Liver (tissue), 3 donors: ENCODE measurements at regions not wholly inside any gene's neighbourhood (a gene's known extent, or its start where the extent isn't known, plus 50 kb on each side); places are given as distances from the start of the nearest gene placed in this dataset.

Experiments used
- ATF3 ChIP-seq: IDR thresholded peaks from 2 replicates; pipeline ENCODE4 v1.6.1; 2016; ENCODE audit warnings: antibody characterized with exemption
- EGR1 ChIP-seq, 2 donors: IDR thresholded peaks; 2 replicates each; pipeline ENCODE4 v1.6.1; 2016 to 2018; ENCODE audit warnings: antibody characterized with exemption in 2 of 2, low read depth in 2 of 2
- FOXA1 ChIP-seq: IDR thresholded peaks from 2 replicates; pipeline ENCODE4 v1.6.1; 2016; ENCODE audit warnings: antibody characterized with exemption
- JUND ChIP-seq, 2 donors: IDR thresholded peaks; 2 replicates each; pipeline ENCODE4 v1.6.1; 2016; ENCODE audit warnings: antibody characterized with exemption in 2 of 2
- NR2F2 ChIP-seq: IDR thresholded peaks from 2 replicates; pipeline ENCODE4 v1.6.1; 2016; ENCODE audit warnings: antibody characterized with exemption
- RAD21 ChIP-seq, 2 donors: IDR thresholded peaks; 2 replicates each; pipeline ENCODE4 v1.6.1; 2016; ENCODE audit warnings: antibody characterized with exemption in 2 of 2, mild to moderate bottlenecking in 2 of 2
- RXRA ChIP-seq, 2 donors: IDR thresholded peaks; 2 replicates each; pipeline ENCODE4 v1.6.1; 2017 to 2018; ENCODE audit warnings: antibody characterized with exemption in 2 of 2, mild to moderate bottlenecking in 1 of 2
- SP1 ChIP-seq: IDR thresholded peaks from 2 replicates; pipeline ENCODE4 v1.6.1; 2018; ENCODE audit warnings: antibody characterized with exemption, mild to moderate bottlenecking
- TAF1 ChIP-seq: conservative IDR thresholded peaks from 2 replicates; pipeline ENCODE4 v1.6.1; 2016; ENCODE audit warnings: antibody characterized with exemption, mild to moderate bottlenecking
- TF ChIP-seq, protein P1 (sequence below): fragments of 150-350 bp; IDR thresholded peaks from 2 replicates; pipeline ENCODE4 v1.5.1; 2017; ENCODE audit warnings: improper control_type of control experiment, low read depth, low read length; ENCODE audit not compliant: missing input control
- TF ChIP-seq, protein P2 (sequence below): IDR thresholded peaks from 2 replicates; pipeline ENCODE4 v1.6.1; 2016; ENCODE audit warnings: antibody characterized with exemption
- TF ChIP-seq, protein P3 (sequence below): IDR thresholded peaks from 2 replicates; pipeline ENCODE4 v1.6.1; 2016; ENCODE audit warnings: antibody characterized with exemption
- TF ChIP-seq, protein P4 (sequence below): IDR thresholded peaks from 2 replicates; pipeline ENCODE4 v1.6.1; 2016; ENCODE audit warnings: antibody characterized with exemption, mild to moderate bottlenecking
- donor health status: healthy.
- donor health status: healthy.

DNA sequence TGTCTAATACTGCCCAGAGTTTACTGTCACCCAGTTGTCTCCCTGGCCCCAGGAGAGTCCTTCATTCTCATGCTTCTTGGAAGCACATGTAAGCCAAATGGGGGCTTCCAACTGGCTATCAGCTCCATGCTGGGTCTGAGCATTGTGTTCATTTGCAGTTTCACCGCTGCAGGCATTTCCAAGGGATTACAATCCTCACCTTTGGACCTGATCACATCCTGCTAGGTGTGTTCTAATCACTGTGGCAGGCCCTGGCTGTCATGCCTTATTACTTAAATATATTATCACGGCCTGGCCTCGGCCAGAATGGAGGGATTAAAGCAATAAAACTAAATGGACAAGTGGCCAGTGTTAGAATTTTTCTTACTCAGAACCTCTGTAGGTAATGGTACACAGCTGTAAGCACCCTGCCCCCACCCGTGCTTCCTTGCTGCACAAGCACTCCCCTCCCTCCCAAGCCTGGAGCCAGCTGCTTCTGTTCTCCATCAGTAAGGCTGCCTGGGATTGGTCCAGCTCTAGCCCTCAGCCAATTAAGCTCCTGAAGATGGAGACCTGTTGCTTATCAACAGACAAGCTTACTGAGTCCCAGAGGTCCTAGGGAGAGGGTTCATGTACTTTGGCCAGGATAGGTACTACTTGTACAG is 175.9 kb upstream of the RBM19 start:
- TF ChIP-seq, protein P1, sequence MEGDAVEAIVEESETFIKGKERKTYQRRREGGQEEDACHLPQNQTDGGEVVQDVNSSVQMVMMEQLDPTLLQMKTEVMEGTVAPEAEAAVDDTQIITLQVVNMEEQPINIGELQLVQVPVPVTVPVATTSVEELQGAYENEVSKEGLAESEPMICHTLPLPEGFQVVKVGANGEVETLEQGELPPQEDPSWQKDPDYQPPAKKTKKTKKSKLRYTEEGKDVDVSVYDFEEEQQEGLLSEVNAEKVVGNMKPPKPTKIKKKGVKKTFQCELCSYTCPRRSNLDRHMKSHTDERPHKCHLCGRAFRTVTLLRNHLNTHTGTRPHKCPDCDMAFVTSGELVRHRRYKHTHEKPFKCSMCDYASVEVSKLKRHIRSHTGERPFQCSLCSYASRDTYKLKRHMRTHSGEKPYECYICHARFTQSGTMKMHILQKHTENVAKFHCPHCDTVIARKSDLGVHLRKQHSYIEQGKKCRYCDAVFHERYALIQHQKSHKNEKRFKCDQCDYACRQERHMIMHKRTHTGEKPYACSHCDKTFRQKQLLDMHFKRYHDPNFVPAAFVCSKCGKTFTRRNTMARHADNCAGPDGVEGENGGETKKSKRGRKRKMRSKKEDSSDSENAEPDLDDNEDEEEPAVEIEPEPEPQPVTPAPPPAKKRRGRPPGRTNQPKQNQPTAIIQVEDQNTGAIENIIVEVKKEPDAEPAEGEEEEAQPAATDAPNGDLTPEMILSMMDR = no peak
- TF ChIP-seq RAD21 (IDR thresholded peaks at IDR 0.05) = no peak
- TF ChIP-seq, protein P2, sequence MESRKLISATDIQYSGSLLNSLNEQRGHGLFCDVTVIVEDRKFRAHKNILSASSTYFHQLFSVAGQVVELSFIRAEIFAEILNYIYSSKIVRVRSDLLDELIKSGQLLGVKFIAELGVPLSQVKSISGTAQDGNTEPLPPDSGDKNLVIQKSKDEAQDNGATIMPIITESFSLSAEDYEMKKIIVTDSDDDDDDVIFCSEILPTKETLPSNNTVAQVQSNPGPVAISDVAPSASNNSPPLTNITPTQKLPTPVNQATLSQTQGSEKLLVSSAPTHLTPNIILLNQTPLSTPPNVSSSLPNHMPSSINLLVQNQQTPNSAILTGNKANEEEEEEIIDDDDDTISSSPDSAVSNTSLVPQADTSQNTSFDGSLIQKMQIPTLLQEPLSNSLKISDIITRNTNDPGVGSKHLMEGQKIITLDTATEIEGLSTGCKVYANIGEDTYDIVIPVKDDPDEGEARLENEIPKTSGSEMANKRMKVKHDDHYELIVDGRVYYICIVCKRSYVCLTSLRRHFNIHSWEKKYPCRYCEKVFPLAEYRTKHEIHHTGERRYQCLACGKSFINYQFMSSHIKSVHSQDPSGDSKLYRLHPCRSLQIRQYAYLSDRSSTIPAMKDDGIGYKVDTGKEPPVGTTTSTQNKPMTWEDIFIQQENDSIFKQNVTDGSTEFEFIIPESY = no peak
- TF ChIP-seq, protein P3, sequence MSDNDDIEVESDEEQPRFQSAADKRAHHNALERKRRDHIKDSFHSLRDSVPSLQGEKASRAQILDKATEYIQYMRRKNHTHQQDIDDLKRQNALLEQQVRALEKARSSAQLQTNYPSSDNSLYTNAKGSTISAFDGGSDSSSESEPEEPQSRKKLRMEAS = no peak
- TF ChIP-seq JUND (IDR thresholded peaks at IDR 0.05) = no peak
- no peak for TF ChIP-seq ATF3
- TF ChIP-seq, protein P4, sequence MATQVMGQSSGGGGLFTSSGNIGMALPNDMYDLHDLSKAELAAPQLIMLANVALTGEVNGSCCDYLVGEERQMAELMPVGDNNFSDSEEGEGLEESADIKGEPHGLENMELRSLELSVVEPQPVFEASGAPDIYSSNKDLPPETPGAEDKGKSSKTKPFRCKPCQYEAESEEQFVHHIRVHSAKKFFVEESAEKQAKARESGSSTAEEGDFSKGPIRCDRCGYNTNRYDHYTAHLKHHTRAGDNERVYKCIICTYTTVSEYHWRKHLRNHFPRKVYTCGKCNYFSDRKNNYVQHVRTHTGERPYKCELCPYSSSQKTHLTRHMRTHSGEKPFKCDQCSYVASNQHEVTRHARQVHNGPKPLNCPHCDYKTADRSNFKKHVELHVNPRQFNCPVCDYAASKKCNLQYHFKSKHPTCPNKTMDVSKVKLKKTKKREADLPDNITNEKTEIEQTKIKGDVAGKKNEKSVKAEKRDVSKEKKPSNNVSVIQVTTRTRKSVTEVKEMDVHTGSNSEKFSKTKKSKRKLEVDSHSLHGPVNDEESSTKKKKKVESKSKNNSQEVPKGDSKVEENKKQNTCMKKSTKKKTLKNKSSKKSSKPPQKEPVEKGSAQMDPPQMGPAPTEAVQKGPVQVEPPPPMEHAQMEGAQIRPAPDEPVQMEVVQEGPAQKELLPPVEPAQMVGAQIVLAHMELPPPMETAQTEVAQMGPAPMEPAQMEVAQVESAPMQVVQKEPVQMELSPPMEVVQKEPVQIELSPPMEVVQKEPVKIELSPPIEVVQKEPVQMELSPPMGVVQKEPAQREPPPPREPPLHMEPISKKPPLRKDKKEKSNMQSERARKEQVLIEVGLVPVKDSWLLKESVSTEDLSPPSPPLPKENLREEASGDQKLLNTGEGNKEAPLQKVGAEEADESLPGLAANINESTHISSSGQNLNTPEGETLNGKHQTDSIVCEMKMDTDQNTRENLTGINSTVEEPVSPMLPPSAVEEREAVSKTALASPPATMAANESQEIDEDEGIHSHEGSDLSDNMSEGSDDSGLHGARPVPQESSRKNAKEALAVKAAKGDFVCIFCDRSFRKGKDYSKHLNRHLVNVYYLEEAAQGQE = no peak
- no peak for TF ChIP-seq EGR1 (IDR thresholded peaks at IDR 0.05; ENCODE audit: low read depth in 2 of 2)
- TF ChIP-seq SP1 = no peak
- TF ChIP-seq RXRA (IDR thresholded peaks at IDR 0.05) = no peak
- TF ChIP-seq TAF1 = no peak
- no peak for TF ChIP-seq NR2F2
- no peak for TF ChIP-seq FOXA1
